Right kidney (tissue), 1 donor: ENCODE measurements at regions not wholly inside any gene's neighbourhood (a gene's known extent, or its start where the extent isn't known, plus 50 kb on each side); places are given as distances from the start of the nearest gene placed in this dataset.

ENCODE experiments used
- DNase-seq: peaks from one replicate; pipeline ENCODE4 v3.0.0-alpha.2; 2016

DNA sequence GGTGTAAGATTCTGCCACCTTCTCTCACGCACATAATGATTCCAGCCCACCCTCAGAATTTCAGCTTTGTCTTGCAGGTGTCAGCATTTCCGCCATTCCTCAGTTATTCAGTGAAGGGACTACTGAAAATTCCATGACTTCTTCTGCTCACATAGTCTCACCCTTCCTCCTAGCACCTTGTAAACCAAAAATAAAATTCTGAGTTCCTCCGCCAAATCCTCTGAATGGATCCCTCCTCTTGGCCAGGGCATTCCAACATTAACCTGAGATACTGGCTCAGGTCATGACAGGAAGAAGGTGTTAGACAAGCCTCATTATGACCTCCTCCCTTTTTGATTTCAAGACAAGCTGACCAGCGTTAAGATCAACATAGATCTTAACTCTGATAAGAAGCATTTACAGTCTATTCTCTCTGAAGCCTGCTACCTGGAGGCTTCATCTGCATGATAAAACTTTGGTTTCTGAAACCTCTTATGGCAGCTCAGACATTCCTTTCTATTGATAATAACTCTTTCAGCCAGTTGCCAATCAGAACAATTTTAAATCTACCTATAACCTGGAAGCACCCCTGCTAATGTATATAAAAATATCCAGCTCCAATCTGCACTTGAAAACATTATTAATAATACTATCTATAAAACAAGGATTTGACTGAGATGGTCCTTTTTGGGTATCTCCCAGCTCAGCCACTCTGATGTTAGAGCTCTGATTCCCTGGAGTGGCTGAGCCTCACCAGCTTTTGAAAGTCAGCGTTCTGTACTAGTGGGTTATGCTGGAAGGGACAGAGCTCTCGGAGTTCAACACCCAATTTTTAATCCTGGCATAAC is 136.4 kb upstream of the APCDD1 start:
- no peak for DNase-seq

DNA sequence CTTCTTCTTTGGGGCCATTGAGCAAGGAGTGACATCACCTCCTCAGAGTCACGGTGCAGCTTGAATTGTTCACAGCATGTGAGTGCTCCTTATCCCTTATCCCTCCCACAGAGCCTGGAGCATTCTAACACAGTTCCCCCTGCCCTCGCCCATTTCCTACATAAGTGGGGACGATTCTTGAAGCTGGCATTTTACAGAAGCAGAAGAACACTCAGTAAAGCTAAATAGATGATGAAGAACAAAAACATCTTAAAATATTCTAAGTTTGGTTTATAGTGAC is 135.8 kb upstream of the APCDD1 start:
- DNase-seq = no peak

DNA sequence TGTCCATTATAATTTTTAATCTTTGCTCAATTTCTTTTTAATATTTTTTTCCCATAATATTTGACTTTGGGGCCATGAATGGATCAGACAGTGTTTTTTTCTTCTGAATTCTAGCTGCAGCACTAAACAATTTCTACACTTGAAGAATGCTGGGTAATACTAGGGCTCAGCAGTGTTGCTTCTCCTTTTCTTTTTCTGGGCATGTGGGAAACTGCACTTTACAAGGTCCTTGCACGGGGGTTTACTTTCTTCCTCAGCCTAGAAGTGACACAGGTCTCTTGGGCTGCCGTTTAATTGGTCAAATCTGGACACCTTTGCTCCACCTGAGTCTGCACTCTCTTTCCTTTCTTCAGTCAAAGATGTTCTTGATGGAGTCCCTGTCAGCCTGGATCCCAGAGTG is 135.4 kb upstream of the APCDD1 start:
- DNase-seq = no peak

DNA sequence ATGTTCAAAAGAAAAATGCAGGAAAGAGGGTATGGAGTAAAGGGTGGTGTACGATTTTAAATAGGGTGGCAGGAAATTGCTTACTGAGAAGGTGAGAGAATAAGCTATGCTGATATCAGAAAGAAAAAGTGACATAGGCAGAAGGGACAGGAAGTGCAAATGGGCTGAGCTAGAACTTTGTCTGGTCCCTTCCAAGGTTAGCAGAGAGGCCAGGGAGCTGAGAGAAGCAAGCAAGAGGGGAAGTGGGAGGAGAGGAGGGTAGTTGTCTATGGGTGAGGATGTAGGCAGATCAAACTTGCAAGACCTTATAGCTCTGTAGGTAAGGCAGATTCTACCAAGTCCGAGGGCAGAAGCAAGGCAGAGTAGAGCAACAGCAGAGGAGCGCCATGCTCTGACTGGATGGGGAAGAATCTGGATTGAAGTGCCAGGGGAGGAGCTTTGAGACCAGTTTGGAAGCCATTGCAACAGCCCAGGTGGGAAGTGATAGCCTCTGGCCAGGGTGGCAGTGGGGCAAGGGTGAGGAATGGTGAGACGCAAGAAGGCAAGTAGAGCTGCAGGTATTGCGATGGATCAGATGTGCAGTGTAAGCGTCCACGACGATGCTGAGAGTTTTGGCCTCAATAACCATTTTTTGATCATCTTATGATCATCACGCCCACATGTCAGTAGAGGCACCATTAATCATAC is 134.4 kb upstream of the APCDD1 start:
- DNase-seq = no peak

DNA sequence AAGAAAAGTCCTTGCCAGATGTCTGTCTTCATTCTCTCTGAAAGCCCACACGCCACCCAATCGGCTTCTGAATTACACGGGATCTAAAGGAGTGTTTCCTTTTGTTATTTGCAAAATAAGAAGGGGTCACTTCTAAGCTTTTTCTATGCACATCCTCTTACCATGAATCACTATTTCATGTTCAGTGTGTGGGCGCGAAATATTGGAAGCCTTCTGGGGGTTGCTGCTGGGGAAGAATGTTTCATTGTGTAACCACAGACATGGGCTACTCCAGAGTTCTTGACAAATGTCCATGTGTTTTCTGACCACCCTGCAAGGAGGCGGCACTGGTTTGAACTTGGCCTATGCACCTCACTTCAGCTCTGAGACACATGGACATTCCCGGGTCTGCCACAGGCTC is 133.6 kb upstream of the APCDD1 start:
- DNase-seq = no peak

DNA sequence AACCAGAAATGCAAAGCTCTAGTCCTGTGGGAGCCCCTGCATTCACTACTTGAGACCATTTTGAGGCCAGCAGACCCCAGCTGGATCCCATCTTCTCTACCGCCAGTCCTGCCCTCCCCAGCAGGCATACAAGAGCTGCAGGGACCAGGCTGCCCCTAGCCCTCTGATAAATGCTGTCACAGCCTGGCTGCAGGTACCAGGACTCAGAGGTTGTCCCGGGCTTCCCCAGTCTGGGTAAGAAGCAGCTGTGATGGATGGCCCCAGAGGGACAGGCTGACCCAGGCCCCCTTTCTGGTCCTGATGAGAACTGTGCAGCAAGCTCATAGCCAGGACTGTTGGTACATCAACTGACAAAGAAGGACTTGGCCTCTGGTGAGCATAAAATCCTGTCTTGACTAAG is 132.9 kb upstream of the APCDD1 start:
- no peak for DNase-seq

DNA sequence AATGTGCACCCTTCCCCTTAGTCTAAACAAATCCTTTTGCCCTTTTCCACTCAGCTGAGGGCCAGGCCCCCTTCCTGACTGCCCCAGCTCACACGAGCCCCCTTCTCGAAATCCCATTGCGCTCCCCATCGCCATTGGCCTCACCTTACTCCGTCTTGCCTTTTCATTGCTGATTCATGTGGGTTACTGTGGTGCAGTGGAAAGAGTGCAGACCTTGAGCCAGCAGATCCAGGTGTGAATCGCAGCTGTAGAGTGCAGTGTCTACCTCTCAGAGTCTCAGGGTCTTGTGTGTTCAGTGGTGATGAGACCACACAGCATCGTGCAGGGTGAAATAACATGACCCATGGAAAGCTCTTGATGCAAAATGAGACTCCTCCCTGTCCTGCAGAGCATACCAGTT is 132.4 kb upstream of the APCDD1 start:
- no peak for DNase-seq

DNA sequence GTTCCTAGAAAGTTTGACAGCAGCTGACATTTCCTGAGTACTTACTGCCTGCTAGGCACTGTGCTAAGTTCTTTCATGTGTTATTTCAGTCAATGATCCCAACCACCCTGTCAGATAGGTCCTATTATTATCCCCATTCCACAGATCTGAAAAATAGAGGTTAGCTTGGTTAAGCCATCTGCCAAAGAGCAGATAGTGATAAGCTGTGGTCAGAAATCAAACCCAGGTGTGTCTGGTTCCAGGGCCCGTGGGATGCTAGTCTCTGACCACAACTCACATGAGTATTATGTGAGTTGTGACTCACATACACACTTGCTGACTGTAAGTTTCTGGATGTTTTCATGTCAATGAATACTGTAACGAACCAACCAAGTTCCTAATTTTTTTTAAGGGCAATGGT is 132.0 kb upstream of the APCDD1 start:
- DNase-seq = no peak

DNA sequence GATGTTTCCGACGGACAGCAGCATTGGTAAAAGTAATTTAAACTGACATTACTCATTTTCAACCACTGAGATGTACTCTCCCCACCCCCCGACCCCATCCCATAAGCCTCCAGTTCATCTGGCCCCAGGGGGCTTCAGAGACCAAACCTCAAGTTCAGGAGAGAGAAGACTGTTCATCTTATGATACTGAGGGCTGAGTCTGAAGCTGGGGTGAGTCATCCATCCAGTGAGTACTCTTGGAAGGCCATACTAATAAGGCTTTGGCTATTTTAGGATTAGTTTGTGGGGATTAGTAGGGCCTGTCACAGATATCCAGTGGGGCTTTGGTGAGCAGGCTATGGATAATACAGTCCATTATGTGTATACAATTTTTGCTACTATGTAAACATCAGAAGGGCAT is 125.3 kb upstream of the APCDD1 start:
- no peak for DNase-seq

DNA sequence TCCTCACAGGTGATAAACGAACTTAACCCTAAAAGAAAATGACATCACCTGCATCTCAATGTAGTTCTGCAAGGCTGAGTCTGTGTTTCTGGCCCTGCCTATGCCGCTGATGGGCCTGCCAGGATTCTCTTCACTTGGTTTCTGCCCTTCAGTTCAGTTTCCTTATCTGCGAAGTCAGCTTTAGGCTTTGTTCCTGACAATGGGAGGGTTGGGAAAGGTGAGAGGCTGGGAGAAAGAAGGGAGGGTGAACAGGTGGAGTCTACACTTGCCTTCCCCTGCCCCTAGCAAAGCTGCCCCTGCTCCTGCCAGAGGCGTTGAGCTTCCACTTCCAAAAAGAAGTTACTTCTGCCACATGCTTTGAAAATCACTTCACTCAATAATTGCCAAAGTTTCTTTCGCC is 124.0 kb upstream of the APCDD1 start:
- DNase-seq = no peak

DNA sequence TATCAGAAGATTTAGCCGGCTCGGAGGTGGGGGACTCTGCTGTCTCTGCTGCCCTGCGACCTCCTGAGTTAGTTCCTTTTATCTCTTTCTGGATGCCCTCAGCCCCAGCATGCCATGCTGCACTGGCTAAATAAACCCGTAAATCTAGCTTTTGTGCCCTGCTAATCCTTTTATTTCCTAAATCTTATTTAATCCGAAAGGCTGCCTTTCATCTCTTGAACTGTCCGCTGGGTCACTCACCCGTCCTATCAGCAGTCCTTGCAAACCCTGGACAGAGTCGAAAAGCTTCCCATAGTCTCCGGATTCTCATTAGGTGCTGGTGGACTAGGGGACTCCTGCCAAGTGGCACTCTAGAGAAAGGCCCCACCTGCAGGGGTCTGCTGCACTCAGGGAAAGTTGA is 122.0 kb upstream of the APCDD1 start:
- DNase-seq = no peak

DNA sequence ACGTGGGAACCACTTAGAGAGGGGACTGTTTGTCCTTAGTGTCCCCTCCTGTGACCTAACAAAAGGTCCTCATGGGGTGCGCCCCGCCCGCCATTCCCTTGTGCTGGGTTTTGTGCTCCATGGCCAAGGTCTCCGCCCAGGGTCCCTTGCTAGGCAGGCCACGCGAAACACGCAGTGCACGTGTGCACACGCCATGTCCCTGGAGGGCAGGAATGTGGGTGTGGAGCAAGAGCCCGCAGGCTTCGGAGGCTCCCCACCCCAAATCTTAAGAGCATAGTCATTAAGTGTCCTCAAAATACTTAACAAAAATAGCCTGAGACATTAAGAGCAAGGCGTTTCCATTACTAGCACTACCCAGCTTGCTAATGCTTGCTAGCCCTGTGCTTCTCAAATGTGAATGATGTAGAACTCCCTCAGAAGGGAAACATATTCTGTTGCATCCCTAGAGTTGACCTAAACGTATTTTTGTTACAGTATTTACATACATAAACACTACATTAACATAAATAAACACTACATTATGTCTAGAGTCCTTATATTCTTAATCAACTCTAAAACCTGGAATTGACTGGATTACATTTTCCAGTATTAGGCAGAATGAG is 117.6 kb upstream of the APCDD1 start:
- no peak for DNase-seq

DNA sequence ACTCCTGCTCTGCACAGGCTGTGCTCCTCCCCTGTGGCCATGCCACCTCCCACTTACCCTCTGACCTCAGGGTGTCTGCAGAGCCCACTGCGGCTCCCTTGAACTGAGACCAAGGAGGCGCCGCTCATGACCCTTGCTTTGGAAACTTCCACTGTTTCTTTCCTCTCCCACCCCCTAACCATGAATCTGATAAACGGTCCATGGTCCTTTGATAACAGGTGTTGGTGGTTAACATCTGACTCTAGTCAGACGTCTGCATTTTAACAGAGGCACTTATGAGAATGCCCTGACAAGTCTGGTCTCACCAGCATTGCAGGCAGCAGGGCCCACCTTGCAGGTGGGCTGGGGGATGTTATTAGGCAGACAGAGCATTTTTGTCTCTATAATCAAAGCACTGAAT is 113.6 kb upstream of the APCDD1 start:
- DNase-seq = no peak

DNA sequence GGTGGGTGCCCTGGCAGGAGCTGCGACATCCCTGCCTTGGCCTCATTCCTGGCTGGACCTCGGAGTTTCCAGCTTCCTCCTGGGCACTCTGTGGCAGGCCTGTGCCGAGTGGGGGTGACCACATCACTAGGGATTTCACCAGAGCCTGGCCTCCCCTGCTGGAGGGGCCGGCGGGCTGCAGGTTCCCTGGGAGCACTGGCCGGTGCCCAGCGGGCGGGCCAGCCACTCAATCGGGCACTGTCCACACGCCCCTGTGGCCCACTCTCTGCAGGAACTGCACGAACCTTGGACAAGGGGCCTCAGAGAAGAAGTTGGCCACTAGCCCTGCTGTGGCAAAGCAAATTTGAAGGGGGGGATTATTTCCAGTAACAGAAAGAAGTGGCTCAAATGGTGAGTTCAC is 110.7 kb upstream of the APCDD1 start:
- DNase-seq = no peak

DNA sequence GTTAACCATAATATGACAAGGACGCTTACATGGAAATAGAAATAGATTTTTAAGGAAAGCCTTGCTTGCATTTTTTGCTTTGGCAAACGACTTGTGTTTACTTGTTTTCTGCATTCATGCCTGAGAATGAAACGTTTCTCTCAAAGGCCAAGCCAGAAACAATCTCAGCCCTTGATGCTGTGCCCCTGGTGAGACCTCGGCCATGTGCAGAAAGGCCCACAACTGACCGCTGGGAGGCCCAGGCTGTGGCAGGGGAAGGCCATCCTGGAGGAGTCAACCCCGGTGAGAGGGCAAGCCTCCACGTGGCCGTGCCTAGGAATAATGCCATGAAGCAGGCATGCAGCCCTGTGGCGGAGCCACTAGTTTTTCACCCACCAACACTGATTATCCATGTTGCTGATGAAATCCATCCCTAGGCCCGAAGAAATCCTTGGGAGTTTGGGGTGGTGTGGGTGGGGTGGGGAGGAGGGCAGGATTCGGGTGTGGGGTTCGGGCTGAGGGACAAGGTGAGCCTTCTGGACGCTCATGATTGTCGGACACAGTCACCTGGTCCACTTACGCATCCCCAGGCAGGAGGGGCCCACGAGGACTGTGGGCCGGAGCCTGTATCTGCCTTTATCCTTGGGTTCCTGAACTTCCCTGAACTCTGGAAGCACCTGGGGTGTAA is 107.6 kb upstream of the APCDD1 start:
- no peak for DNase-seq

DNA sequence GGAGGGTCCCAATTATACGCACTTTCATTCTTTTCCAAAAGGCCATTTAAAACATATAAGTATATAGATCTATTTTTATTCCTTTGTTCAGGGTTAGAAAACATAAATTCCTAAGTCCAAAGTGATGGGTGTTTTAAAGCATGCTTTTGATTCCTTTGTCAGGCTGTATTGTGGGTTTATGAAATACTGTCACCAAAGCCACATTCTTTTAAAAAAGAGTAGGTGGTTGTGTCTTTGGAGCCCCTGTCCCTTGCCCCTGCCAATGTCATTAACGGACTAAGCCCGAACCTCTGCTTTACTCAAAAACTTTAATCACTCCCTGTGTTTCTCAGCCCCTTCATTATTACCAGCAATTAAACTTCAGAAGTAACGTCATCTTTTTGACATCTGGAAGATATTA is 104.9 kb upstream of the APCDD1 start:
- no peak for DNase-seq

DNA sequence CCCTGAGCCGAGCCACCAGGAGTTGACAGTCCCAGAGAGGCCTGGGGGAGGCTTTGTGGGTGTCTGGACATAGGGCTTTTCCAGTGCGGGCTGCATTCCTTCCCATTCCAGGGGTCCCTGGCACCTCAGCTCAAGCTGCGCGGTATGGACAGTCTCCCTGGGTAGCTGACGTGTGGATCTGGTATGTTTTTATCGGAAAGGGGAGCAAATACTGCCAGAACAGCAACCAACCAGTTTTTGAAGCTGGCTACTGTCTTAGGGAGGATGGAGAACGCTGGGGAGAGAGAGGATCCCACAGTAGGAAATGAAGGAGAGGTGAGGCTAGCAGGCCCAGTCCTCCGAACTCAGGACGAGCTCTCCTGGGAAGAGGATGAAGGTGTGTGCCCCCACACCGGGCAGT is 103.8 kb upstream of the APCDD1 start:
- DNase-seq = no peak

DNA sequence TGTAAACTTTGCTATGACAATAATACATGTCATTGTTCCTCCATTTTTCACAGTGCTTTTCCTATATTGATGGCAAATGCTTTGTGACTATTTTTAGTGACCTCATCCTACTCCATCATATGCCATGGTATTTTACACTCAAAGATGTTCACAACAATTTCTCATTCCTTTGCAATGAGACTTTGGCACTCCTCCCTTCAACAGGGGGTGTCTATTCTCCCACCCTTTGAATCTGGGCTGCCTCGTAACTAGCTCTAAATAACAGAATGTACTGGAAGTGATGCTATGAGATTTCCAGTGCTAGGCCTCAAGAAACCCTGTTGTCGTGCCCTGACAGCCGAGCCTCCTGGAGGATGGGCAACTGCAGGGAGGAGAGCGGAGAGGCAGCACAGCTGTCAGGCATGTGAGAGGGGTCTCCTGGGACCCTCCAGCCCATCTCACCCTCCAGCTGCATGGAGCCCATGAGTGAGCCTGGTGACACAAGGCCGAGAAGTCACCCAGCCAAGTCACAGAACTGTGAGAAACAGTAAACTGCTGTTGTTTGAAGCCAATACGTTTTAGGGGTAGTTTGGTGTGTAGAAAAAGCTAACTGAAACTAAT is 103.1 kb upstream of the APCDD1 start:
- DNase-seq = no peak

DNA sequence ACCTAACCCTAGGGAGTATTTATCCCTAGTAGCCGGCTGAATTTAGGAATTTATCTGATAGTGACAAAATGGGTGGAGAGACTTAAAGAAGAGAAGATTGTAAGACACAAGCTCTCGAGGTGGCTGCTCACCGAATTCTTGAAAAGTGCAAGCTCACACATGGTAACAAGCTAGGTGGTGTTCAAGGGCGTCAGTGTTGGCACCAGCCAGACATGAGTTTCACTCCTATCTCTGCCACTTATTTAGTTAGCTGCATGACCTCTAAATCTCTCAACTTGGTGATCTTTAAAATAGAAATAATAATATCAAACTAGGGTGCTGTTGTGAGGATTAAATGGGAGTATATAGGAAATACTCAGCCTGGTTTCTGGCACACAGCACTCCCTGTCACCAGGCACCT is 102.6 kb upstream of the APCDD1 start:
- DNase-seq = no peak

DNA sequence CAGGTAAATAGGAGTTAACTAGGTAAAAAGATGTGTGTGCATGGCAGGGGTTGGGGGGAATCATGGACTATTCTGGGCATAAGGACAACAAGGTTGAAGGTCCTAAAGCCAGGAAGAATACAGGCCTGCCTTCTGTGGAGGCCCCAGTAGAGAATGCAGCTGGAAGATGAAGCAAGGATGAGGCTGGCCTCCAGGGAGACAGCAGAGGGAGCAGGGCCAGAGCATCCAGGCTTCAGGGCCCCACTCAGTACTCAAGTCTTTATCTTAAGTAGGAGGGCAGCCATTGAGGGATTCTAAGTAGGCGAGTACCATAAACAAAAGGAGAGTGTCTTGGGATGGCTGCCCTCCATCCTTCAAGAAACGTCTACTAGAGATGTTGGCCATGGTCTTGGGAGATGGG is 101.8 kb upstream of the APCDD1 start:
- DNase-seq = no peak

DNA sequence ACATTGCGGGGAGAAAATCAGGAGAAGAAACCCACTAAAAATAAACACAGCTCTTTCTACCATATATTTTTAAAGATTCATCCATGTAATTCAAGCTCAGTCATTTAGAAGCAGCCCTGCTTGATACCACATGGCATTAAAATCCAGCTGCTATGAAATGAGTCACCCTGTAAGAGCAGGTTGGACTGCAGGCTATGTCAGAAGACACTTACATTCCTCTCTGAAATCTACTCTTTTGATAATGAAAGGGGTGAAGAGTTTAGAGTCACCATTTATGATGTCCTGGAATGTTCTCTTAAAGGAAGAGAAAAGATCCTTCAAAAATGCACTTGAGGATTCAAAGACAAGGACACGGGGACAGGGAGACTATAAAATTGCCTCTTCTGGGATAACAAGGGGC is 100.6 kb upstream of the APCDD1 start:
- DNase-seq = no peak

DNA sequence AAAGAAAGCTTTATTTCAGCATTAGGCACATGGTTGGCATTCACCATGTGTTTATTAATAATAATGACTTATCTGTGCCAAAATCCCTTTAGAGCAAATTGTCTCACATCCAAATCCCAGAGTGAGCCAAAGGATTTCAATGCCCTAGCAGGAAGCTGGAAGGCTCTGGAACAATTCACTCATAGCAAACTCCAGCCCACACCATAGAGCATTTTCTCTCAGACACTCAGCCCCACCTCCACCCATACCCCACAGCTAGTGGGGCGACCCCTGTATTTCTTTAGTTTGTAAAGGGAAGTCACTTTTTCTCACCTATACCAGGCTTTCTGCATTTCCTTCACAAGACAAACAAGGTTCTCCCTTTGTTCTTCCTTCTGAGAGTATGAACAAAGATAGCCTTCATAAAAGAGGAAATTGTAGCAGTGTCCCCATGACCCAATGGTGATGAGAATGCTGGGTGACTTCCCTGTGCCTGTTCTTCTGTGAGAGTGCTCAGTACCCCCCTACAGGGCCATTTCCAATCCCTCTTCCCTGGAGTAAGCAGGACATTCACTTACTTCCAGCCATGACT is 100.1 kb upstream of the APCDD1 start:
- DNase-seq = no peak

DNA sequence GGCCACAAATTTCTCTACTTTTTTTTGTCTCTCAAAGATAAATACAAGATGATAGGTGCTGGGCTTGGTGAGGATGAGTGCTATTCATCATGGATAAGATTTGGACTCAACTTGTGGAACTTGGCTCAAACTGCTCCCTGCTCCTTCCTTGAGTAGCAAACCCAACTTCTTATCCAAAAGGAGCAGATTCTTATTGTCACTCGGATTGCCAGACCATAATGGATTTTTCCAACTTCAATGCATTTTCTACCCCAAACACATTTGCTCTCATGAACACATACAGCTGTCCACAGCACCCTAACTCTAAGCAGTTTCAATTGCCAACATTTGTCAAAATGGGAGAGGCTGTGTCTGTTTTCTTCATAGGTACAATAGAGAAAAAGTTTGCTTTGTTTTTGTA is 99.5 kb upstream of the APCDD1 start:
- no peak for DNase-seq
